ENCODE measurements at regions not wholly inside any gene's neighbourhood (a gene's known extent, or its start where the extent isn't known, plus 50 kb on each side); places are given as distances from the start of the nearest gene placed in this dataset.

GRCh38 chrX:63835361-63835760 lies 50.3 kb upstream of the ARHGEF9 start:
- H3K9me3 ChIP-seq: no peaks in the 10 kb centered on the region
- H3K4me3 ChIP-seq: no peak overlapping the region
- no peak overlapping the region for H3K27ac ChIP-seq
- DNase-seq: no peak
- no peaks in the 10 kb centered on the region for H3K36me3 ChIP-seq
- TF ChIP-seq POLR2A (IDR thresholded peaks at IDR 0.05) (no peak), CTCF (IDR thresholded peaks at IDR 0.05) (no peak)
- H3K4me1 ChIP-seq: no peaks in the 10 kb centered on the region
- no peaks in the 10 kb centered on the region for H3K27me3 ChIP-seq
- intact Hi-C loops (cut with DNase I; ENCODE audit: low total_unique reads): no loop called here
